ELF-1 (cell line): ENCODE measurements at regions not wholly inside any gene's neighbourhood (a gene's known extent, or its start where the extent isn't known, plus 50 kb on each side); places are given as distances from the start of the nearest gene placed in this dataset.
"Not testable (repeated sequence)": the region's sequence is repeated elsewhere in the genome, so short reads cannot be mapped to it uniquely, and the experiment has no call there.

Source experiments
- DNase-seq: peaks from one replicate; pipeline ENCODE4 v3.0.0-alpha.2; 2016; ENCODE audit warnings: low read depth, low spot score

GRCh38 chr3:106116733-106117489 lies 248.1 kb upstream of the CBLB start:
- no peak for DNase-seq

- no peak for DNase-seq
These were observed 248.7 kb upstream of the CBLB start for GRCh38 chr3:106117490-106117858.

- DNase-seq, result no peak
These were observed 250.8 kb upstream of the CBLB start for GRCh38 chr3:106119614-106120082.

GRCh38 chr3:106120356-106120755 lies 251.5 kb upstream of the CBLB start:
- no peak for DNase-seq

- no peak for DNase-seq
These were observed 252.9 kb upstream of the CBLB start for GRCh38 chr3:106121491-106122289.

GRCh38 chr3:106124818-106125217 lies 256.0 kb upstream of the CBLB start:
- peak; percentile 22 for DNase-seq

- DNase-seq, result no peak
These were observed 256.5 kb upstream of the CBLB start for GRCh38 chr3:106125321-106125720.

GRCh38 chr3:106126067-106126845 lies 257.4 kb upstream of the CBLB start:
- DNase-seq, result no peak

- DNase-seq, result no peak
These were observed 258.0 kb upstream of the CBLB start for GRCh38 chr3:106126846-106127235.

- DNase-seq, result no peak
These were observed 261.1 kb upstream of the CBLB start for GRCh38 chr3:106129939-106130338.

GRCh38 chr3:106130384-106131198 lies 261.8 kb upstream of the CBLB start:
- DNase-seq, result no peak

- DNase-seq, result no peak
These were observed 266.8 kb upstream of the CBLB start for GRCh38 chr3:106135451-106136160.

GRCh38 chr3:106139826-106140225 lies 271.0 kb upstream of the CBLB start:
- DNase-seq, result no peak

GRCh38 chr3:106140431-106140830 lies 271.6 kb upstream of the CBLB start:
- no peak for DNase-seq

GRCh38 chr3:106144030-106144429 lies 275.2 kb upstream of the CBLB start:
- DNase-seq, result no peak

- not testable (repeated sequence) for DNase-seq
These were observed 279.7 kb upstream of the CBLB start for GRCh38 chr3:106148440-106149082.

- no peak for DNase-seq
These were observed 288.6 kb upstream of the CBLB start for GRCh38 chr3:106157411-106157810.

- DNase-seq, result no peak
These were observed 291.6 kb upstream of the CBLB start for GRCh38 chr3:106160396-106160795.

GRCh38 chr3:106161246-106161645 lies 292.4 kb upstream of the CBLB start:
- DNase-seq, result no peak

- no peak for DNase-seq
These were observed 298.9 kb upstream of the CBLB start for GRCh38 chr3:106167728-106168127.
